ENCODE measurements at regions not wholly inside any gene's neighbourhood (a gene's known extent, or its start where the extent isn't known, plus 50 kb on each side); places are given as distances from the start of the nearest gene placed in this dataset.

DNA sequence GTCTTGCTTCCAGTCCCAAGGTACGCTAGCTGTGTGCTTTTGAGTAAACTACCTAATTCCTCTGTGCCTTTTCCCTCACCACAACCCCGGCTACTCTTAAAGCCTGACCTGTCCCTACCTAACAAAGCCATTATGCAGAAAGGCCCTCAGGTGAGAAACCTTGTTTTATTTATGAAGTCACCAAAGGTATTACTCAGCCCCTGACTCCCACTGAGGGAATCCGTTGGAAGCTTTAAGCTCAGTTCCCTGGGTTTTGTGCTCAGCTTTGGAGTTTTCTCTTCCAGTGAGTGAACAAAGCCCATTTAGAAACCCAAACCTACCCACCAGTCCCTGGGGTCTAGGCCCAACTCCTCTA lies 90.9 kb downstream of the APIP start:
- no peak for TF ChIP-seq CTCF (IDR thresholded peaks at IDR 0.05)
- TF ChIP-seq POLR2A (IDR thresholded peaks at IDR 0.05): no peak

Data from prostate gland (tissue), 2 donors.